ENCODE measurements at regions not wholly inside any gene's neighbourhood (a gene's known extent, or its start where the extent isn't known, plus 50 kb on each side); places are given as distances from the start of the nearest gene placed in this dataset.
"Not testable (repeated sequence)": the region's sequence is repeated elsewhere in the genome, so short reads cannot be mapped to it uniquely, and the experiment has no call there.

DNA sequence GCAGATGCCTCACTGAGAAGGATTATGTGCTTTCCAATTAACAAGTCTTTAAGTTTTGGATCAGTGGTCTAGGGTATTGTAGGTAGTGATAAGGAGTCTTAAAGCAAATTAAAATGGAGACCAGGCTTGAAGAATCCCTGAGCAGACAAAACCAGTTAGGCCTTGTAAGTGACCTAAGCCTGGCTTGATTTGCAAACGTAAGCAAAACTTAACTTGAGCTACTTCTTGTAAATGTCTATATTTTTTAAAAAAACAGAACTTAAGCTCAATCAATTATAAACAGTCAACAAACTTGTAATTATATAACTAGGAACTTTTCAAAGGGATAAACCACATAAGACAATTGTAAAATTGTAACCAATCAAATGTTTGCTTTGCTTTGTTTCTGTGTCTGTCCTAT, 72.7 kb upstream of the NALF2 start:
- DNase-seq (ENCODE audit: low read depth, low spot score) = no peak

DNA sequence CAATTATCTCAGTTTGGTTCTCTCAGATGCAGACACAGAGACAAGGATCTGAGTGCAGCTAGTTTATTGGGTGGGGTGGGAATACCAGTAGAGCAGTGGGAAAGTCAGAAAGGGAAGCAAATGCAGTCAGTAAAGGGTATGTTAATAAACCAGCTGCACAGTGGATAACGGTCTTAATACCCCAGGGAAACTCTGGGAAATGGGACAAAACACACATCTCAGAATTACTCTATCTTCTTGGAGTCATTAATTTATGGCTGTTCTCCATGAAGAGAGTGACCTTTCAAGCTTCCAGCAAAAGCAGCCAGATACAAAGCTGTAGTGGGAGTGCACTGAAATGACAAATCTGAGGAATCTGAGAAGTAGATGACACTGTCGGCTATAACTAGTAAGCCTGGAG, 73.3 kb upstream of the NALF2 start:
- DNase-seq (ENCODE audit: low read depth, low spot score) = no peak

DNA sequence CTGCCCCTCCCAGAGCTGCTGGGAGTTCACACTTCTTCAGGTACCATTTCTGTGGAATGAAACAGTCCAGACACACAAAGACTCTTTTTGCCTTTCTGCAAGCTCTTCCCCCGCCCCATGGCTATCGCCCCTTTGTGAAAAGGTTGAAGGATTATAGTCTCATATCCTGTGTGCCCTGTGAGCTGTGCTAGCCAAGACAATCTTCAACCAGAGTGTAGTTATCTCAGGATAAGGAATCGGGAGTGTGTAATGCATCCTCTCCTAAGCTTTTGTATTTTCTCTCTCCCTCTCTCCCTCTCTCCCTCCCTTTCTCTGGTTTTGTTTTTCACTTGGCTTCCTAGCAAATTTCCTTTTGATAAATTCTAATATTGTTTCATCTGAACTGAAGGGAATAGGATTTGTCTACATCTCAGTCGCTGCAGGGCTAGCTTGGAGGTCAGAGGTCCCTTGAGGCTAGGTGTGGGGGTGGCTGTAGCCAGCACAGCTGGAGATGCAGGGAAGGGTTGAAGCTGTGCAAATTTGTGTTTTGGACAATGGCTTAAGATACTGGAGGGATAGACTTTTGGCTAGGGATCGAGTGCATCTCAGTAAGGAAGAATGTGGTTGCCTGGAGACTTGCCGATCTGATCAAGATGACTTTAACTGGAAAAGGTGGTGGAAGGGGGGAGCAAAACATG, 74.6 kb upstream of the NALF2 start:
- no peak for DNase-seq (ENCODE audit: low read depth, low spot score)

DNA sequence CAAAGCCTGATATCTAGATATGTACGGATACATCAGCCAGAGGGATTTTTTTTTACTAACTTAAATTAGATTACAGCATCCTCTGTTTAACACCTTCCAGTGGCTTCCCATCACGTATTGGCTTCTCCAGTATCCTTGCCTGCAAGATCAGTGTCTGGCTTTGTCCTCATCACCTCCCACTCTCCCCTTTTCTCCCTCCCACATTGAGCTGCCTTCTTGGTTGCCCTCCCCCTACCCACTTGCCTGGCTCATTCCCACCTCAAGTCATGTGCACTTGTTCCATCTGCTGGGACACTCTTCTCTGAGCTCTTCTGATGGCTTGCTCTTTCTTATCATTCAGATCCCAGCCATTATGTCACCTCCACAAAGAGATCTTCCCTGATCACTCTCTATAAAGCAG, 75.9 kb upstream of the NALF2 start:
- DNase-seq (ENCODE audit: low read depth, low spot score) = no peak

DNA sequence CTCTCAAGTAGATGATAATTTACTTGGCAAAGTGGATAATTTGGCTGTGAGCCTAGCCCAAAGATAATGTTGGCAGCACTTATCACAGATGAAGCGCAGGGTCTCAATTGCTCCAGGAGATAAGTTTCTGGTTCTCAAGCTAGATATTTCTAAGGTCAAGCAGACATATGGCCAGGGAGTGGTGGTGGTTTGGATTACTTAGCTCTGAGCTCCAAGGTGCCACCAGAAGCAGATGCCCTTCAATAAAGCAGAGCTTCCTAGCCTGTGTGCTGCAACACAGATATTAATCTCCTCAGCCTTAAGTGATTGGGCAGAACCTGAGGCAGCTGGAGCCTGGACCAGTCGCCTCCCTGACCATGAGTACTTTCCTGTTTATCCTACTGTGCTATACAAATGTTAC, 79.2 kb upstream of the NALF2 start:
- no peak for DNase-seq (ENCODE audit: low read depth, low spot score)

DNA sequence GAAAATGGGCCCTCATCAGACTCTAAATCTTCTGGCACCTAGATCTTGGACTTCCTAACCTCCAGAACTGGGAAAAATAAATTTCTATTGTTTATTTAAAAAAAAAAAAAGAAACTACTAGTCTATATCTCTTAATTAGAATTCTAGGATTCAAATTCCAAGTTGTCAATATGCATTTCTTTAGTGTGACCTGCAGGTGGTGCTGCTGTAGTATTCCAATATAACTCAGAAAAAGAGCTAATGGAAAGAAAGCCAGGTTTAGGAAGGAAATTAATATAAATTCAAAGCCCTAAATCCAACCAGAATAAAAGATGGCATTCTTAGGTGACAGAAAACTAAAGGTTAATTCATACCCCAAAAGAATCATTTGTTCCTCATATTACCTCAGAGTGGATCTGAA, 80.0 kb upstream of the NALF2 start:
- DNase-seq (ENCODE audit: low read depth, low spot score) = no peak

DNA sequence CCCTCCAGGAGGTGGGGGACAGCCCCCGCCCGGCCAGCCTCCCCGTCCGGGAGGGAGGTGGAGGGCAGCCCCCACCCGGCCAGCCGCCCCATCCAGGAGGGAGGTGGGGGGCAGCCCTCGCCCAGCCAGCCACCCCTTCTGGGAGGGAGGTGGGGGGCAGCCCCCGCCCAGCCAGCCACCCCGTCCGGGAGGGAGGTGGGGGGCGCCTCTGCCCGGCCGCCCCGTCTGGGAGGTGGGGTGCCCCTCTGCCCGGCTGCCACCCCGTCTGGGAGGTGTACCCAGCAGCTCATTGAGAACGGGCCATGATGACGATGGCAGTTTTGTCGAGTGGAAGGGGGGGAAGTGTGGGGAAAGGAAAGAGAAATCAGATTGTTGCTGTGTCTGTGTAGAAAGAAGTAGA, 81.9 kb upstream of the NALF2 start:
- DNase-seq (ENCODE audit: low read depth, low spot score) = not testable (repeated sequence)

DNA sequence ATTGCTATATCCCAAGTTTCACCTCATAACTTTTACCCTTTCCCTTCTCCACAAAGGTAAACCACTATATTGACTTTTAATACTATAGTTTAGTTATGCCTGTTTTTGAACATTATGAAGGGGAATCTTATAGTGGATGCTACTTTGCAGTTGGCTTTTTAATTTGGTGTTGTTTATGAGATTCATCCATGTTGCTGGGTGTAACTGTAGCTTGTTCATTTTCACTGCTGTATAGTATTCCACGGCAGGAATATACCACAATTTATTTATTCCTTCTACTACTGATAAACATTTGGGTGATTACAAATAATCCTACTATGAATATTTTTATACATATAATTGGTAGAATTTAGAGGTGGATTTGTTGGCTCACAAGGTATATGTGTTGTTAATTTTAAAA, 88.4 kb upstream of the NALF2 start:
- DNase-seq (ENCODE audit: low read depth, low spot score) = no peak

DNA sequence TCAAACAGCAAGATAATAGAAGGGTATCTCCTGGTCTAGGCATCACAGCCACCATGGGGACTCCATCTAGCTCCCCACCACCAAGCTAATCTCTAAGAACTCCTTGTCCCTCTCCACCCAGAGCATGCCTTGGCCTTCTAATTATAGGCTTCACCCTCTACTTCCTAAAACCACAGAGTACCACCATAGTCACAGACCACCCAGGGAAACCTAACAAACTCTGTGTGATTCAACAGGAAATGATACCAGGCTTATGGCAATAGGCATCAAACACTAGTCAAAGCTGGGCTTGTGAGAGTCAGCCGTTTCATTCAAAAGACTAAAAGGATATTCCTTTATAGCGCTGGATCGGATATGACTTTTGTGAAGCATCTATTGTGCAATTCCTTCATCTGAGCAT, 91.5 kb upstream of the NALF2 start:
- DNase-seq (ENCODE audit: low read depth, low spot score) = no peak

DNA sequence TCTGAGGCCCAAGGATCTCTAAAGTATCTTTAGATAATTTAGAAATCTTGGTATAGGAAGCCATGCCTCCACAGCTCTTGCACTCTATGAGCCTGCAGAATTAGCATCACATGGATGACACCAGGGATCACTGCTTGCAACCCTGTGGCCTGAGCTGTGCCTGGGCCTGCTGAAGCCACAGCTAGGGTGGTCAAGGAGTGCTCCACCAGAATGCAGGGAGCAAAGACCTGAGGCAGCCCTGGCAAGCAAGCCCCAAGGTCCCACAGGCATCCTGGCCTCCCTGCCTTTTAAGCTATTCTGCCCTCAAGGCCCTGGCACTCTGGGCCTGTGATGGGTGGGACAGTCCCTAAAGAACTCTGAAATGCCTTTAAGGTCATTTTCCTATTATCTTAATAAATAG, 105.2 kb upstream of the NALF2 start:
- no peak for DNase-seq (ENCODE audit: low read depth, low spot score)

DNA sequence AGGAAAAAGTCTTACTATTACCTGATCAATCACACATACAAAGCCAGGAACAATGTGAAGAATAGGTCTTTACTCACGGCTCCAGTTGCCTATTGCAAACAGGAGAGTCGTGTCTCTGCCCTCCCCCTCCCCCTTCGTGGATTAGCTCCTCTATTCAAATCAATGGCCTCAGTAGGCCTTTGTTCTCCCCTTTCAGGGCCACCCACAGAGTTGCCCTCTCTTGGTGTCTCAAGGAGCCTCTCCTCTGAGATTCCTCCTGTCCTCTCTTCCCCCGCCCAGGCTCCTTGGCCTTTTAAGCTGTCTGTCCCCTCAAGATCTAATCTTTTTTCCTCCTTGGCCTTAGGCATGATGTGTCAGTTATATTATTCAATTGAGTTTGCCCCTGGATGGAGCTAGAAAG, 107.2 kb upstream of the NALF2 start:
- peak; percentile 82 for DNase-seq (ENCODE audit: low read depth, low spot score)

DNA sequence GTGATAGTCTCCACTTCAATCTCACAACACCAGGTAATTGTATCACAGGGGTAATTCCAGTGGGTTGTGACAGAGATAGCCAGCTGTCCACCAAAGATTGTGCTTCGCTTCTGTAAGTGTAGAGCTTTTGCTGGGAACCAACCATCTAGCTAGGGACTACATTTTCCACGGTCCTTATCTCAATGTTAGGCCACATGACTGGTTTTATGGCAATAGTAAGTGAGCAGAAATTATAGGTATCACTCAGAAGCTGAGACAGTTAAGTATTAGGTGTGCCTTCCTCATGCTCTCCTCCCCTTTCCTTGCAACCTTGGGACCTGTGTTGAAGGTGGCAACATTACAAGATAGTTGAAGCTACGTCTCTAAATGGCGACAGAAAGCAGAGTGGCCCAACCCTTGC, 108.8 kb upstream of the NALF2 start:
- no peak for DNase-seq (ENCODE audit: low read depth, low spot score)

DNA sequence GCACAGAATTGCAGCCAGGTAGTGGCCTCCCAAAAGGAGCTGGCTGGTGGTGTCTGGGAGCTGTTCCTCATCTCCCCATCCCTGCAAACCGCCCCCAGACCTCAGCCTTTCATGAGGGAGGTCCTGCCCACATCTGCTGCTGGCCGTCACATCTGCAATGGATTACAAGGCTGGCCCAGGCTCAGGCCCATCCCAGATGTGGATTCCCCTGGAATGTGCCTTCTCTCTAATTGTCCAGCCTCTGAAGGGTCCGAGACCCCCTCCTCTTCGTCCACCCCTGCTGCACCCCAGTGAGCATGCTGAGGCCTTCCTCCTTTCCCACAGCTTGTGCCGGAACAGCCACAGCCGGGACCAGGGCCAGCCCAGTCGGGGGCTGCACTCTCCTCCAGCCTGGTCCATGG, 115.0 kb upstream of the NALF2 start:
- peak; percentile 29 for DNase-seq (ENCODE audit: low read depth, low spot score)

DNA sequence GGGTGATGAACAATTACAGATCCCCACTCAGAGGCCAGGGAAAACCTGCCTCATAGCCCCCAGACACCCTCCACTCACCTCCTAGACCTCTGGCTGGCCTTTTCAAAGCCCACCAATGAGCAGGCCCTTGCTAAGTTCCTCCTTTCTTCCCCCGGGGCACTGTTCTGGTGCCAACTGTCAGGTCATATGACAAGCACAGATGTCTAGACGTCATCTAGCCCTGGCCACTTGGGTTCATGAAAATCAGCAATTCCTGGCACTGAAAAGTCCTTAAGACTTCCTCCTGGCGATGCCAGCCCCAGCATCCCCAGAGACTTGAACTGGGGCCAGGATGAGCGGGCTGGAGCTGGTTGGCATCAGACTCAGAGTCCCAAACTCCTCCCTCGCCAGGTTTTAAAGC, 115.6 kb upstream of the NALF2 start:
- DNase-seq (ENCODE audit: low read depth, low spot score) = no peak

DNA sequence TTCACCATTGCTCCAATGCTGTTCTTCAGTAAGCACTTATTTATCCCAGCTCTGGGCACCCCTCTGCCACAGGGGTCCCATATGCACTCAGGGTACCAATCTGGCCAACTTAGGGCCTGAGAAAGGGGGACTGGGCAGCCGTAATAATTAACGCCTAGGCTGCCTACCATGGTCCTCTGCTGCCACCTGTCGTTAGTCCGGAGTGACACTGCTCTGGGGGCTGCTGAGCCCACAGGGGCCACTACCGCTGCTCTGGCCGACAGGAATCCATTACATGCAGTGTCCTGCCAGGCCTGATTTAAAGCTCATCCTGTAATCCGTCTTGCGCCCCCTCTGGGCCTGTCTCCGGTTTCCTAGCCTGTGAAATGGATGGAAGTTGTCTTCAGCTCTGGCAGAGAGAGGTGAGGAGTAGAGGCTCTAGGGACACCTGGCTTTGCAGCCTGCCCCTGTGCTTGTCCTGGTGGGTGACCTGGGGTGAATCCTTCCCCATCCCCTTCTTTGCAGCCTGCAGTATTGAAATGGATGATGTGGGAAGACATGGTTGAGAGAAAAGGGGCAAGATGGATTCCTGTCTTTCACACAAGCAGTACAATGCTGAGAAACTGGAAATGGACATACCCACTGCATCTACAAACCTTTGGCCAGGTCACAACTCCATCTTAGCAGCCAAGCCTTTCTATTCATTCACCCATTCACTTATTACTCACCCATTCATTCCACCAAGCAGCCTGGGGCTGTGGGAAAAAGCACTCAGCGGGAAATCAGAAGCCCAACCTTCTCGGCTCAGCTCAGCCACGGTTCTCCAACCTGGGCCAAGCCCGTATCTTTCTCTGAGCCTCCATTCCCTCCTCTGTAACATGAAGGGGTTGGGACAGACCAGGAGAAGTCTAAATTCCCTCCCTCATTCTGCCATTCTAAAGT, 116.3 kb upstream of the NALF2 start:
- peak; percentile 98 for DNase-seq (ENCODE audit: low read depth, low spot score)

DNA sequence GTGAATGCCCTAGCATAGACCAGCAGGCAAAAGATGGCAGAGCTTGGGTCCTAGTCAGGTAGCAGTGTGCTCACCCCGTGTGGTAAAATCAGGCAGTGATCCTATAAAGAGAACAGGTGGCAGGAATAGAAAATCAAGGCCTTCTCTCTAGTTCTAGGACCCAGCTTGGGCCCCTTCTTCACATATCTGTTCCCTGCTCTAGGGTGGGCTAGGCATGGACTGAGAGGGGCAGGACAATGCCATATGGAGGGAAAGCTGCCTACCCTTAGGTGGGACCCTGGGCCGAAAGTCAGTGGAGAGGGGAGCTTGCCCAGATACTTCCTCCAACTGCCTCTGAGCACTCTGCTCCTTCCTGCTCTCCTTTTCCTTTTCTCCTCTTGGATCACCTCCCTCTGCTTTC, 117.4 kb upstream of the NALF2 start:
- no peak for DNase-seq (ENCODE audit: low read depth, low spot score)

DNA sequence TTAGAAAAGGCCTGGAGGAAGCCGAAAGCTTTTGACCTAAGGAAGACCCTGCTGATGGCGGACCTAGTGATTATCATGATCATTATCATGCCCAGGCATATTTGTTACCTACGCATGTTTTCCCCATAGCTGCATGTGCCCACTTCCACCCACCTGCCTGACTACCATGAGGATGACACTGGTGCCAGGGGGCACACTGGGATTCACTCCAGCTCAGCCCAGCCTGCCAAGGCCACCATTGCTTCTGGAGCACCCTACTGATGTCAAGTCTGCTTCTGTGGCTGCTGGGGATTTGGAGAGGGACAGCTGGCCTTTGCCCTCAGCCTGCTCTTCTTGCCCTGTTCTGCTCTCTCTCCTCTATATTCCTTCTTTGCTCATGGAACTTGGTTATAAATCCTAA, 124.7 kb upstream of the NALF2 start:
- no peak for DNase-seq (ENCODE audit: low read depth, low spot score)

DNA sequence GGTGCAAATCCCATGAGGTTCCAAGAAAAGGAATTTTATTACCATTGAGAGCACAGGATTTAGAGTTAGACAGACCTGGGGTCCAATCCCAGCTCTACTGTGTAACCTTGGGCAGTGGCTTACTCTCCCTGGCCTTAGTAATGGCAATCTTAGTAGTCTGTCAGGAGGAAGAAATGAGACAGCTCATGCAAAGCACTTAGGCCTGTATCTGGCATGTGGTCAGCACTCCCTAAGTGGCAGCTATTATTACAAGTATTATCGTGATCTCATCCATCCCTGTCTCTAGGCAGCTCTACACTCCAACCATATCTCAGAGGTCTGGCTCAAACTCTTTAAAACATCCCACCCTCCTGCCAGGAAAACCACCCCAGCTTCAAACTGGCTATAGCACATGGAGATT, 129.6 kb upstream of the NALF2 start:
- no peak for DNase-seq (ENCODE audit: low read depth, low spot score)

DNA sequence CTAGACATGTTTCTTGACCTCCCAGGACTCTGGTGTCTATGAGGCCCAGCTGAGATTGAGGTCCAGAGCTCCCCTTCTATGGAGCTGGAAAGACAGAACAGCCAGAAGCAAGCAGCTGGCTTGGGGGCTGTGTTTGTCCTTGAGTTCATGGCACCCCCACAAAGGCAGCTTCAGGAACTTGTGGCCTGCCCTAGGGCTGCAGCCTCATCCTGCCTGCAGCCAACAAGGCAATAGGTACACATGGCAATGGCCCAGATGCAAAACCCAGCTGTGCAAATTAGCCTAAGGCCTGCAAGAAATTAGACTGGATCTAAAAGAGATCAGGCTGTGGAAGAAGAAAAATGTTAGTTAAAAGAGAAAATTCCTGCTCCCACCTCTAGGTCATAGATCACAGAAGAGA, 131.7 kb upstream of the NALF2 start:
- DNase-seq (ENCODE audit: low read depth, low spot score) = no peak

DNA sequence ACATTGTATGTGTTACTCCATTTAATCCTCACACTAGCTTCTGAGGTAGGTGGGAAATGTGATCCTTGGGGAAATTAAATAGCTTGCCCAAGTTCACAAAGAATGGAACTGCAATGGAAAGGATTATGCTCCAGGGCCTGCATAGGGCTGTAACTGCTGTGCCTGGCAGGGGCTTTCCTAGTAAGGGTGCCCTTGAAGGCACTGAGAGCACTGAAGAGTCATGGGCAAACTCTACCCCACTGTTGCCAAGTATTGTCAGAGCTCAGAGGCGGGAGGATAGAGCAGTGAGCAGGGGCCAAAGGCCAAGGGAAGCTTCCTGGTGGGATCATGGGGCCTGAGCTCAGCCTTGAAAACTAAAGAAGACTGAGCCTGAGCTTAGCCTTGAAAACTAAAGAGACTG, 133.0 kb upstream of the NALF2 start:
- no peak for DNase-seq (ENCODE audit: low read depth, low spot score)

DNA sequence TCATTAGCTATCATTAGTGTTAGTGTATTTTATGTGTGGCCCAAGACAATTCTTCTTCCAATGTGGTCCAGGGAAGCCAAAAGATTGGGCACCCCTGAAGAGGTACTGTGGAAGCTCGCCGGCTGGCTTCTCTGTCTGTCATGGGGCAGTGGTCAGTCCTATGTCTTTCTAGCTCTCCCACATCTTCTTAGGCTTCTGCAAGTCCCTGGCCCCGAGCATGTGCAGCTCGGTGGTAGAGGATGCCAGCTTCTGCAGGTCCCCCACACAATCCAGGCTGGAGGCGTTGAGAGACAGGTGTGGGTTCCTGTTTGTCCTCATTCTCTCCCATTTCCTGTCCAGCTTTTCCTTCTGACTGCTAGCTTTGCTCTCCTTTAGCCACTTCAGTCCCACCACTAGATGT, 134.1 kb upstream of the NALF2 start:
- no peak for DNase-seq (ENCODE audit: low read depth, low spot score)

DNA sequence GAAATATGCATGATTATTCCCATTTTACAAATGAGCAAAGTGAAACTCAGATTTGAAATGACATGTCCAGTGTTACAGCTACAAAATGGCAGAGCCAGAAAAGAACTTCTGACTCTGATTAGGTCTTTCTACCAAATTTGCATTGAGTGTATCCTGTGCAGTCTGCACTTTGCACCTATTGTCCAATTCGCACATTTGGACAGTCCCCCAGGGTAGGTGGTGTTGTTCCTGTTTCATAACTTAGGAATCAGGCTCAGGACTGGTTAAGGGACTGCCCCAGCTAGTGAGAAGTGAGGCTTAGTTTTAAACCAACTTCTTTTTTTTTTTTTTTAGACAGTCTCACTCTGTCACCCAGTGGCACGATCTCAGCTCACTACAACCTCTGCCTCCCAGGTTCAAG, 137.9 kb upstream of the NALF2 start:
- DNase-seq (ENCODE audit: low read depth, low spot score) = no peak

DNA sequence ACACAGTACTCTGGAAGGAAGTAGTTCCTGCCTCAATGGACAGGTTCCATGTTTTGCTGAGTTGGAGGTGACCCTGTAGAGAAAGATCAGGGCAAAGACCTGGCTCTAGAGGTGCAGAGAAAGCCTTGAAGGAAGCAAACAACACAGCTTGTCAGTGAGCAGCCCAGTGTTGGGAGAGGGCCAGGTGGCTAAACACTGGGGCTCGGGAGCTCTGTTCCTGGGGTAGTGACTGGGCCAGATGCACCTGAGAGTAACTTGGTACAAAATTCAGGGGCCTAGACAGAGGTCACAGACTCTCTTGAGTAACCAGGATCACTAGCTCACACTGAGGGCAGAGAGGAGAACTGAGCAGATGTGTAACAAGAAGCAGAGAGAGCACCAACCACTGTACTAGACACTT, 138.4 kb upstream of the NALF2 start:
- DNase-seq (ENCODE audit: low read depth, low spot score) = no peak

Measured in ELF-1 (cell line).